ENCODE measurements at regions not wholly inside any gene's neighbourhood (a gene's known extent, or its start where the extent isn't known, plus 50 kb on each side); places are given as distances from the start of the nearest gene placed in this dataset.

DNA sequence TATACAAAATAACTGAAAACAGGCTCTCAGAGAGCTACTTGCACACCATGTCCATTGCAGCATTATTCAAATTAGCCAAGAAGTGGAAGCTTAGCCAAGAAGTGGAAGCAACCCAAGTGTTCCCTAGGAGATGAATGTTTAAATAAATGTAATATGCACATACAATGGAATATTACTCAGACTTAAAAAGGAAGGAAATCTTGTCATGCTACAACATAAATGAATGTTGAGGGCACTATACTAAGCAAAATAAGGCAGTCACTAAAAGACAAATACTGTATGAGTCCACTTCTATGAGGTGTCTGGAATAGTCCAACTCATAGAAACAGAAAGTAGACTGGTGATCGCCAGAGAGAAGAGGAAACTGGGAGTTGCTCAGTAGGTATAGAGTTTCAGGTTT lies 438.1 kb downstream of the MAT2B start:
- Histone ChIP-seq H3K9me3 (ENCODE audit: low read length) (no peaks in the 10 kb centered on the region), H3K79me2 (ENCODE audit: insufficient read depth, low read length) (no peaks in the 10 kb centered on the region), H3K4me2 (ENCODE audit: low read depth, low read length) (no peak overlapping the region), H3K9ac (ENCODE audit: insufficient read depth, low read depth, low read length) (no peak overlapping the region), H3K27ac (ENCODE audit: extremely low read length, insufficient read depth, low read length) (no peak overlapping the region), H3K4me1 (ENCODE audit: insufficient read depth, low read length) (no peaks in the 10 kb centered on the region), H2AFZ (ENCODE audit: low read length) (no peak overlapping the region), H3K27me3 (ENCODE audit: control insufficient read depth in 1 of 2, insufficient read depth in 2 of 2, low read length in 2 of 2) (no peaks in the 10 kb centered on the region), H3K36me3 (replicated peaks in 1 of 2; ENCODE audit: control insufficient read depth in 1 of 2, insufficient read depth in 2 of 2, low read length in 2 of 2) (no peaks in the 10 kb centered on the region), H4K20me1 (ENCODE audit: insufficient read depth, low read length) (no peaks in the 10 kb centered on the region), H3K4me3 (replicated peaks in 1 of 3; ENCODE audit: insufficient read depth in 1 of 3, low read depth in 2 of 3, low read length in 3 of 3) (no peak overlapping the region)
- TF ChIP-seq PHB2 (IDR thresholded peaks at IDR 0.05; ENCODE audit: partially characterized antibody) (no peak), ZNF761 (CRISPR knock-in tag; conservative IDR thresholded peaks at IDR 0.05) (no peak), RNF2 (conservative IDR thresholded peaks at IDR 0.05; ENCODE audit: low read depth) (no peak), ZNF12 (CRISPR knock-in tag; IDR thresholded peaks at IDR 0.05) (no peak), ZFP82 (CRISPR knock-in tag; IDR thresholded peaks at IDR 0.05; ENCODE audit: borderline replicate concordance) (no peak), PHF5A (CRISPR knock-in tag; IDR thresholded peaks at IDR 0.05; ENCODE audit: low read depth, unreplicated experiment) (no peak), REL (CRISPR knock-in tag; conservative IDR thresholded peaks at IDR 0.05) (no peak), NCOR1 (IDR thresholded peaks at IDR 0.05; ENCODE audit: borderline replicate concordance, low read length) (no peak), FIP1L1 (IDR thresholded peaks at IDR 0.05; ENCODE audit: borderline replicate concordance, insufficient read depth, low read depth, low read length) (no peak), SMAD9 (CRISPR knock-in tag; IDR thresholded peaks at IDR 0.05) (no peak)
- no peak for DNase-seq (ENCODE audit: low spot score)
- POLR2A ChIA-PET: no interaction called here
- intact Hi-C loops (cut with micrococcal nuclease; ENCODE audit: unreplicated experiment): no loop called here
- CTCF ChIA-PET (ENCODE audit: low intra/inter-chr PET ratio, low total read pairs): no interaction called here
- in situ Hi-C loops (cut with HindIII; ENCODE audit: extremely low pct_ligation_motif_present, low pct_unique_long_range_greater_than_20kb): no loop called here
- ATAC-seq: no peak
- 95% methylated on average over 1 of the region's 1 CpG for WGBS (ENCODE audit: low lambda C conversion rate)
- BruUV-seq (replicated peaks): no TSS peak
- FAIRE-seq: no peak

DNA sequence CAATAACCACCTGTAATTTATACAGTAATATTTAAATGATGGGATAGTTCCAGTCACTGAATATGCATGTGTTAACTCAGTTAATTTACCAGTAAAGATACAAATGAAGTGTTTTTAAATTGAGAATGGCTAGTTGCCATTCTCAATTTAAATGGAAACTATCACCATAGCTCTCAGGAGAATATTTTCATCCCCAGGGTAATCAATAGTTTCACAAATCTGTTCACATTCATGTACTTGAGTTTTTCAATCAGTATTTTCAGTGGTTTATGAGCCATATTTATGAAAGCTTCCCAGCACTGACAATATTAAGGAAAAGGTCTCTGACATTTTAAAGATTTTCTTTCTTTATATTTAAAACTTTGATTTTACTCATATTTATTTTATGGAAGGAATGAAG lies 439.3 kb downstream of the MAT2B start:
- no peaks in the 10 kb centered on the region for H4K20me1 ChIP-seq (ENCODE audit: insufficient read depth, low read length)
- H3K4me3 ChIP-seq (replicated peaks in 1 of 3; ENCODE audit: insufficient read depth in 1 of 3, low read depth in 2 of 3, low read length in 3 of 3): no peak overlapping the region
- no peaks in the 10 kb centered on the region for H3K79me2 ChIP-seq (ENCODE audit: insufficient read depth, low read length)
- no peaks in the 10 kb centered on the region for H3K4me1 ChIP-seq (ENCODE audit: insufficient read depth, low read length)
- intact Hi-C loops (cut with micrococcal nuclease; ENCODE audit: unreplicated experiment) (no loop called here), in situ Hi-C loops (cut with HindIII; ENCODE audit: extremely low pct_ligation_motif_present, low pct_unique_long_range_greater_than_20kb) (no loop called here)
- BruUV-seq (replicated peaks): no TSS peak
- DNase-seq (ENCODE audit: low spot score): no peak
- no peaks in the 10 kb centered on the region for H3K9me3 ChIP-seq (ENCODE audit: low read length)
- POLR2A ChIA-PET: no interaction called here
- H2AFZ ChIP-seq (ENCODE audit: low read length): no peak overlapping the region
- H3K27me3 ChIP-seq (ENCODE audit: control insufficient read depth in 1 of 2, insufficient read depth in 2 of 2, low read length in 2 of 2): no peaks in the 10 kb centered on the region
- no peak overlapping the region for H3K4me2 ChIP-seq (ENCODE audit: low read depth, low read length)
- no peaks in the 10 kb centered on the region for H3K36me3 ChIP-seq (replicated peaks in 1 of 2; ENCODE audit: control insufficient read depth in 1 of 2, insufficient read depth in 2 of 2, low read length in 2 of 2)
- no peak for ATAC-seq
- no peak overlapping the region for H3K27ac ChIP-seq (ENCODE audit: extremely low read length, insufficient read depth, low read length)
- H3K9ac ChIP-seq (ENCODE audit: insufficient read depth, low read depth, low read length): no peak overlapping the region
- CTCF ChIA-PET (ENCODE audit: low intra/inter-chr PET ratio, low total read pairs): no interaction called here
- no peak for FAIRE-seq
- TF ChIP-seq IRF2 (CRISPR knock-in tag; IDR thresholded peaks at IDR 0.05) (no peak), ZNF550 (CRISPR knock-in tag; IDR thresholded peaks at IDR 0.05; ENCODE audit: borderline replicate concordance) (no peak), ZNF570 (CRISPR knock-in tag; IDR thresholded peaks at IDR 0.05; ENCODE audit: borderline replicate concordance) (no peak), CCDC6 (CRISPR knock-in tag; IDR thresholded peaks at IDR 0.05) (no peak), FOXA1 (IDR thresholded peaks at IDR 0.05) (no peak), FOXA1 (CRISPR knock-in tag; IDR thresholded peaks at IDR 0.05) (no peak)
- TF ChIP-seq, protein P1, sequence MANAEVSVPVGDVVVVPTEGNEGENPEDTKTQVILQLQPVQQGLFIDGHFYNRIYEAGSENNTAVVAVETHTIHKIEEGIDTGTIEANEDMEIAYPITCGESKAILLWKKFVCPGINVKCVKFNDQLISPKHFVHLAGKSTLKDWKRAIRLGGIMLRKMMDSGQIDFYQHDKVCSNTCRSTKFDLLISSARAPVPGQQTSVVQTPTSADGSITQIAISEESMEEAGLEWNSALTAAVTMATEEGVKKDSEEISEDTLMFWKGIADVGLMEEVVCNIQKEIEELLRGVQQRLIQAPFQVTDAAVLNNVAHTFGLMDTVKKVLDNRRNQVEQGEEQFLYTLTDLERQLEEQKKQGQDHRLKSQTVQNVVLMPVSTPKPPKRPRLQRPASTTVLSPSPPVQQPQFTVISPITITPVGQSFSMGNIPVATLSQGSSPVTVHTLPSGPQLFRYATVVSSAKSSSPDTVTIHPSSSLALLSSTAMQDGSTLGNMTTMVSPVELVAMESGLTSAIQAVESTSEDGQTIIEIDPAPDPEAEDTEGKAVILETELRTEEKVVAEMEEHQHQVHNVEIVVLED (CRISPR knock-in tag; IDR thresholded peaks at IDR 0.05; ENCODE audit: borderline replicate concordance): no peak
- TF ChIP-seq, protein P2, sequence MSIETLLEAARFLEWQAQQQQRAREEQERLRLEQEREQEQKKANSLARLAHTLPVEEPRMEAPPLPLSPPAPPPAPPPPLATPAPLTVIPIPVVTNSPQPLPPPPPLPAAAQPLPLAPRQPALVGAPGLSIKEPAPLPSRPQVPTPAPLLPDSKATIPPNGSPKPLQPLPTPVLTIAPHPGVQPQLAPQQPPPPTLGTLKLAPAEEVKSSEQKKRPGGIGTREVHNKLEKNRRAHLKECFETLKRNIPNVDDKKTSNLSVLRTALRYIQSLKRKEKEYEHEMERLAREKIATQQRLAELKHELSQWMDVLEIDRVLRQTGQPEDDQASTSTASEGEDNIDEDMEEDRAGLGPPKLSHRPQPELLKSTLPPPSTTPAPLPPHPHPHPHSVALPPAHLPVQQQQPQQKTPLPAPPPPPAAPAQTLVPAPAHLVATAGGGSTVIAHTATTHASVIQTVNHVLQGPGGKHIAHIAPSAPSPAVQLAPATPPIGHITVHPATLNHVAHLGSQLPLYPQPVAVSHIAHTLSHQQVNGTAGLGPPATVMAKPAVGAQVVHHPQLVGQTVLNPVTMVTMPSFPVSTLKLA (IDR thresholded peaks at IDR 0.05): no peak
